H9 (cell line): ENCODE measurements at regions not wholly inside any gene's neighbourhood (a gene's known extent, or its start where the extent isn't known, plus 50 kb on each side); places are given as distances from the start of the nearest gene placed in this dataset.

Source experiments
- DNase-seq: peaks from one replicate; pipeline ENCODE4 v3.0.0-alpha.2; 2017
- H2AFZ ChIP-seq: one replicate; pipeline ENCODE4 v1.6.1; 2013; ENCODE audit warnings: mild to moderate bottlenecking, low read length, control low read depth, moderate library complexity
- H2AK5ac ChIP-seq: 2 replicates; pipeline ENCODE4 v1.6.1; 2013; ENCODE audit warnings: low read length, control low read depth, mixed read lengths; ENCODE audit not compliant: insufficient read length
- H2BK120ac ChIP-seq: one replicate; pipeline ENCODE4 v1.6.1; 2013; ENCODE audit warnings: low read depth, mild to moderate bottlenecking, low read length, control low read depth, inconsistent platforms; ENCODE audit not compliant: poor library complexity, severe bottlenecking
- H2BK12ac ChIP-seq: 2 replicates; pipeline ENCODE4 v1.6.1; 2013; ENCODE audit warnings: low read length, control low read depth, mixed read lengths, low read depth; ENCODE audit not compliant: insufficient read length
- H2BK15ac ChIP-seq: 2 replicates; pipeline ENCODE4 v1.6.1; 2013; ENCODE audit warnings: low read depth, low read length, control low read depth
- H2BK20ac ChIP-seq: one replicate; pipeline ENCODE4 v1.6.1; 2013; ENCODE audit warnings: low read depth, mild to moderate bottlenecking, low read length, control low read depth, inconsistent platforms; ENCODE audit not compliant: poor library complexity, severe bottlenecking
- H2BK5ac ChIP-seq: 2 replicates; pipeline ENCODE4 v1.6.1; 2013; ENCODE audit warnings: low read length, control low read depth, mixed read lengths; ENCODE audit not compliant: insufficient read length
- H3K14ac ChIP-seq: 2 replicates; pipeline ENCODE4 v1.6.1; 2013; ENCODE audit warnings: low read length, control low read depth; ENCODE audit not compliant: insufficient read depth
- H3K18ac ChIP-seq: 2 replicates; pipeline ENCODE4 v1.6.1; 2013; ENCODE audit warnings: low read depth, mild to moderate bottlenecking, mixed read lengths, low read length, control low read depth; ENCODE audit not compliant: insufficient read length
- H3K23ac ChIP-seq: 2 replicates; pipeline ENCODE4 v1.6.1; 2013; ENCODE audit warnings: low read length, control low read depth, mixed read lengths, low read depth; ENCODE audit not compliant: insufficient read length
- H3K23me2 ChIP-seq: 2 replicates; pipeline ENCODE4 v1.6.1; 2013; ENCODE audit warnings: low read depth, mild to moderate bottlenecking, mixed read lengths, low read length, control low read depth; ENCODE audit not compliant: insufficient read length, poor library complexity, severe bottlenecking
- H3K27ac ChIP-seq: 2 replicates; pipeline ENCODE4 v1.5.1; 2013; ENCODE audit warnings: low read length, control low read depth, mixed read lengths, low read depth; ENCODE audit not compliant: insufficient read length
- H3K27me3 ChIP-seq: 2 replicates; pipeline ENCODE4 v1.6.1; 2013; ENCODE audit warnings: low read length, control low read depth, inconsistent platforms; ENCODE audit not compliant: insufficient read depth
- H3K4ac ChIP-seq: 2 replicates; pipeline ENCODE4 v1.6.1; 2013; ENCODE audit warnings: low read depth, mild to moderate bottlenecking, control low read depth, inconsistent platforms, low read length, moderate library complexity
- H3K4me1 ChIP-seq: 2 replicates; pipeline ENCODE4 v1.6.1; 2013; ENCODE audit warnings: low read length, control low read depth, inconsistent platforms; ENCODE audit not compliant: insufficient read depth
- H3K4me2 ChIP-seq: 2 replicates; pipeline ENCODE4 v1.6.1; 2013; ENCODE audit warnings: low read length, control low read depth, mixed read lengths; ENCODE audit not compliant: insufficient read length, insufficient read depth
- H3K56ac ChIP-seq: 2 replicates; pipeline ENCODE4 v1.6.1; 2013; ENCODE audit warnings: low read depth, mild to moderate bottlenecking, mixed read lengths, low read length, control low read depth; ENCODE audit not compliant: insufficient read length
- H3K79me1 ChIP-seq: 2 replicates; pipeline ENCODE4 v1.6.1; 2013; ENCODE audit warnings: low read depth, mild to moderate bottlenecking, moderate library complexity, low read length, control low read depth, inconsistent platforms; ENCODE audit not compliant: insufficient read depth, poor library complexity, severe bottlenecking
- H3K79me2 ChIP-seq: 2 replicates; pipeline ENCODE4 v1.6.1; 2013; ENCODE audit warnings: low read length, control low read depth, inconsistent platforms; ENCODE audit not compliant: insufficient read depth
- H3K9ac ChIP-seq: 2 replicates; pipeline ENCODE4 v1.6.1; 2013; ENCODE audit warnings: low read length, control low read depth, mixed read lengths; ENCODE audit not compliant: insufficient read length; ENCODE audit errors: extremely low read depth
- H3K9me3 ChIP-seq: one replicate; pipeline ENCODE4 v1.6.1; 2013; ENCODE audit warnings: low read depth, low read length, inconsistent platforms; ENCODE audit not compliant: control insufficient read depth
- H3T11ph ChIP-seq: one replicate; pipeline ENCODE4 v1.6.1; 2013; ENCODE audit warnings: mild to moderate bottlenecking, low read length, control low read depth, inconsistent platforms
- H4K20me1 ChIP-seq: one replicate; pipeline ENCODE4 v1.6.1; 2013; ENCODE audit not compliant: control insufficient read depth, insufficient read length, insufficient read depth
- H4K5ac ChIP-seq: 2 replicates; pipeline ENCODE4 v1.6.1; 2013; ENCODE audit warnings: low read depth, mild to moderate bottlenecking, mixed read lengths, low read length, control low read depth; ENCODE audit not compliant: insufficient read length
- H4K8ac ChIP-seq: replicated peaks from 2 replicates; pipeline ENCODE4 v1.6.1; 2013; ENCODE audit warnings: low read length, control low read depth, mixed read lengths, low read depth; ENCODE audit not compliant: insufficient read length
- H4K91ac ChIP-seq: 2 replicates; pipeline ENCODE4 v1.6.1; 2013; ENCODE audit warnings: low read depth, mild to moderate bottlenecking, moderate library complexity, mixed read lengths, low read length, control low read depth; ENCODE audit not compliant: insufficient read length
- H3K27ac Mint-ChIP-seq, 3 experiments: 2 replicates in 2 of 3; 3 replicates in 1 of 3; pipeline ENCODE4 v1.8.0; 2020 to 2021; ENCODE audit warnings: mixed read lengths in 3 of 3, mild to moderate bottlenecking in 1 of 3, moderate library complexity in 1 of 3
- H3K27me3 Mint-ChIP-seq: 2 replicates; pipeline ENCODE4 v1.8.0; 2021; ENCODE audit warnings: low read depth, mild to moderate bottlenecking, moderate library complexity, mixed read lengths
- H3K36me3 Mint-ChIP-seq, 3 experiments: 2 replicates in 2 of 3; 3 replicates in 1 of 3; pipeline ENCODE4 v1.8.0; 2020 to 2021; ENCODE audit warnings: low read depth in 3 of 3, mixed read lengths in 3 of 3; ENCODE audit not compliant: insufficient read depth in 1 of 3
- H3K4me1 Mint-ChIP-seq, 2 experiments: 2 replicates each; pipeline ENCODE4 v1.8.0; 2020; ENCODE audit warnings: mixed read lengths in 2 of 2
- H3K4me3 Mint-ChIP-seq, 2 experiments: 2 replicates in 1 of 2; 3 replicates in 1 of 2; pipeline ENCODE4 v1.8.0; 2020 to 2021; ENCODE audit warnings: mild to moderate bottlenecking in 2 of 2, mixed read lengths in 2 of 2, moderate library complexity in 1 of 2
- H3K9me3 Mint-ChIP-seq, 2 experiments: 2 replicates in 1 of 2; 3 replicates in 1 of 2; pipeline ENCODE4 v1.8.0; 2020; ENCODE audit warnings: mild to moderate bottlenecking in 2 of 2, mixed read lengths in 2 of 2, moderate library complexity in 1 of 2
- WGBS: extraction: QIAGEN DNeasy Blood & Tissue Kit; methylation state at CpG from one replicate; pipeline ENCODE4 v1.1.7; 2013; ENCODE audit warnings: missing lambda C conversion rate, low lambda C conversion rate, mixed read lengths; ENCODE audit not compliant: insufficient read length; ENCODE audit errors: extremely low coverage; 5-methylcytosine and 5-hydroxymethylcytosine counted together
- TF ChIP-seq, protein P1 (sequence below): fragments of 200-600 bp; sonication (generic); conservative IDR thresholded peaks from 3 replicates; pipeline ENCODE4 v1.8.0; 2021; ENCODE audit warnings: antibody characterized with exemption, mild to moderate bottlenecking

GRCh38 chr4:36573441-36573840 is 292.0 kb downstream of the DTHD1 start:
- H4K20me1 ChIP-seq = no peaks in the 10 kb centered on the region
- no peak overlapping the region for H3K18ac ChIP-seq
- no peak overlapping the region for H3K4me2 ChIP-seq
- no CpG with 5 or more reads among the region's 4 CpGs for WGBS
- no peak overlapping the region for H3K27ac Mint-ChIP-seq
- H3K27me3 Mint-ChIP-seq = no peaks in the 10 kb centered on the region
- no peak overlapping the region for H3K9ac ChIP-seq
- no peaks in the 10 kb centered on the region for H3K9me3 ChIP-seq
- no peak overlapping the region for H2BK12ac ChIP-seq
- H3K4me1 Mint-ChIP-seq = no peaks in the 10 kb centered on the region
- H4K5ac ChIP-seq = no peak overlapping the region
- no peak overlapping the region for H2BK5ac ChIP-seq
- H3K36me3 Mint-ChIP-seq = peaks cover 0 to 8% (median 3%) of the 10 kb centered on the region in 3 experiments; a peak in 3 of 7 replicates
- no peaks in the 10 kb centered on the region for H3K23me2 ChIP-seq
- H3K27ac ChIP-seq = no peak overlapping the region
- H2BK120ac ChIP-seq = no peak overlapping the region
- no peak overlapping the region for H2AK5ac ChIP-seq
- H4K91ac ChIP-seq = no peak overlapping the region
- no peak for DNase-seq
- no peak overlapping the region for H3K56ac ChIP-seq
- H3K79me2 ChIP-seq = no peaks in the 10 kb centered on the region
- H3K14ac ChIP-seq = no peak overlapping the region
- no peak overlapping the region for H3K23ac ChIP-seq
- no peak overlapping the region for H4K8ac ChIP-seq
- H2BK20ac ChIP-seq = no peak overlapping the region
- no peaks in the 10 kb centered on the region for H3K4me1 ChIP-seq
- no peak overlapping the region for H3K4ac ChIP-seq
- H3K4me3 Mint-ChIP-seq = no peak overlapping the region
- no peaks in the 10 kb centered on the region for H3K79me1 ChIP-seq
- TF ChIP-seq, protein P1, sequence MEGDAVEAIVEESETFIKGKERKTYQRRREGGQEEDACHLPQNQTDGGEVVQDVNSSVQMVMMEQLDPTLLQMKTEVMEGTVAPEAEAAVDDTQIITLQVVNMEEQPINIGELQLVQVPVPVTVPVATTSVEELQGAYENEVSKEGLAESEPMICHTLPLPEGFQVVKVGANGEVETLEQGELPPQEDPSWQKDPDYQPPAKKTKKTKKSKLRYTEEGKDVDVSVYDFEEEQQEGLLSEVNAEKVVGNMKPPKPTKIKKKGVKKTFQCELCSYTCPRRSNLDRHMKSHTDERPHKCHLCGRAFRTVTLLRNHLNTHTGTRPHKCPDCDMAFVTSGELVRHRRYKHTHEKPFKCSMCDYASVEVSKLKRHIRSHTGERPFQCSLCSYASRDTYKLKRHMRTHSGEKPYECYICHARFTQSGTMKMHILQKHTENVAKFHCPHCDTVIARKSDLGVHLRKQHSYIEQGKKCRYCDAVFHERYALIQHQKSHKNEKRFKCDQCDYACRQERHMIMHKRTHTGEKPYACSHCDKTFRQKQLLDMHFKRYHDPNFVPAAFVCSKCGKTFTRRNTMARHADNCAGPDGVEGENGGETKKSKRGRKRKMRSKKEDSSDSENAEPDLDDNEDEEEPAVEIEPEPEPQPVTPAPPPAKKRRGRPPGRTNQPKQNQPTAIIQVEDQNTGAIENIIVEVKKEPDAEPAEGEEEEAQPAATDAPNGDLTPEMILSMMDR = no peak
- H2AFZ ChIP-seq = no peak overlapping the region
- H3K27me3 ChIP-seq = no peaks in the 10 kb centered on the region
- peaks cover 5 to 6% of the 10 kb centered on the region in 2 experiments; a peak in 3 of 5 replicates for H3K9me3 Mint-ChIP-seq
- no peak overlapping the region for H2BK15ac ChIP-seq
- no peak overlapping the region for H3T11ph ChIP-seq
